ENCODE measurements at regions not wholly inside any gene's neighbourhood (a gene's known extent, or its start where the extent isn't known, plus 50 kb on each side); places are given as distances from the start of the nearest gene placed in this dataset.
A peak's percentile ranks its signal among the peaks of the same experiment; 100 is the strongest.

GRCh38 chr6:125598422-125598821 lies 151.0 kb upstream of the HEY2 start (continued):
- TF ChIP-seq ZNF766 (CRISPR knock-in tag; conservative IDR thresholded peaks at IDR 0.05) (no peak; the same call in 1 of the 2 replicates), TFAM (CRISPR knock-in tag; conservative IDR thresholded peaks at IDR 0.05) (no peak), TEAD1 (CRISPR knock-in tag; IDR thresholded peaks at IDR 0.05) (peak in 1 of 2 experiments; percentile 31; a peak in 2 of 4 replicates), BRF1 (IDR thresholded peaks at IDR 0.05; ENCODE audit: borderline replicate concordance, extremely low read depth, insufficient read length) (no peak), ZNF785 (CRISPR knock-in tag; IDR thresholded peaks at IDR 0.05) (no peak), HLTF (IDR thresholded peaks at IDR 0.05) (no peak), ZFP91 (CRISPR knock-in tag; IDR thresholded peaks at IDR 0.05) (no peak), HNRNPL (IDR thresholded peaks at IDR 0.05; ENCODE audit: low read depth, low read length) (no peak), ZNF449 (CRISPR knock-in tag; IDR thresholded peaks at IDR 0.05) (peak; percentile 59; the same call in 1 of the 2 replicates), SRF (CRISPR knock-in tag; IDR thresholded peaks at IDR 0.05) (no peak), ZNF79 (CRISPR knock-in tag; IDR thresholded peaks at IDR 0.05; ENCODE audit: low read depth) (no peak), NCOA1 (IDR thresholded peaks at IDR 0.05; ENCODE audit: low read depth) (0 out of 2 replicates have a peak, but pooled peaks have one; percentile 43), NEUROD1 (IDR thresholded peaks at IDR 0.05; ENCODE audit: borderline replicate concordance, low read depth, low read length, partially characterized antibody) (no peak), ZNF347 (CRISPR knock-in tag; IDR thresholded peaks at IDR 0.05; ENCODE audit: low read depth) (no peak), STAT5A (IDR thresholded peaks at IDR 0.05; ENCODE audit: borderline replicate concordance, low read length) (no peak), ARID3B (CRISPR knock-in tag; IDR thresholded peaks at IDR 0.05; ENCODE audit: borderline replicate concordance) (no peak), ZNF280B (CRISPR knock-in tag; IDR thresholded peaks at IDR 0.05) (no peak), SETDB1 (IDR thresholded peaks at IDR 0.05; ENCODE audit: low read length) (no peak), TRIM24 (IDR thresholded peaks at IDR 0.05) (no peak), SMARCE1 (IDR thresholded peaks at IDR 0.05) (no peak), CTBP1 (IDR thresholded peaks at IDR 0.05; ENCODE audit: borderline replicate concordance) (peak; percentile 21; the same call in 1 of the 2 replicates), ZNF717 (CRISPR knock-in tag; IDR thresholded peaks at IDR 0.05) (no peak), SNAPC5 (CRISPR knock-in tag; IDR thresholded peaks at IDR 0.05) (no peak)
